HL-60 (cell line): ENCODE measurements at regions not wholly inside any gene's neighbourhood (a gene's known extent, or its start where the extent isn't known, plus 50 kb on each side); places are given as distances from the start of the nearest gene placed in this dataset.

Experiments
- DNase-seq, 2 experiments: peaks; one replicate each; pipeline ENCODE4 v3.0.0-alpha.2; 2010 to 2020; ENCODE audit warnings: low read depth in 1 of 2, low spot score in 1 of 2
- H3K27ac ChIP-seq: fragments of 250-450 bp; sonication (Bioruptor Pico); replicated peaks from 2 replicates; pipeline ENCODE4 v1.5.1; 2020; ENCODE audit warnings: mild to moderate bottlenecking, moderate library complexity
- H3K27me3 ChIP-seq: fragments of 250-450 bp; sonication (Bioruptor Pico); 2 replicates; pipeline ENCODE4 v1.5.1; 2021; ENCODE audit warnings: mild to moderate bottlenecking, moderate library complexity; ENCODE audit not compliant: insufficient read depth, poor library complexity, severe bottlenecking
- H3K4me3 ChIP-seq: replicated peaks from 2 replicates; pipeline ENCODE4 v1.5.1; 2011; ENCODE audit warnings: mild to moderate bottlenecking, control low read depth, low read length; ENCODE audit not compliant: insufficient read depth
- GABPA ChIP-seq: IDR thresholded peaks from 2 replicates; pipeline ENCODE4 v1.6.1; 2012; ENCODE audit warnings: low read depth
- POLR2AphosphoS5 ChIP-seq: IDR thresholded peaks from 2 replicates; pipeline ENCODE4 v1.6.1; 2012; ENCODE audit warnings: low read depth
- REST ChIP-seq: IDR thresholded peaks from 2 replicates; pipeline ENCODE4 v1.6.1; 2012; ENCODE audit warnings: low read depth; ENCODE audit not compliant: insufficient replicate concordance
- SPI1 ChIP-seq: IDR thresholded peaks from 2 replicates; pipeline ENCODE4 v1.6.1; 2012; ENCODE audit warnings: low read depth, mild to moderate bottlenecking, borderline replicate concordance
- TF ChIP-seq, protein P1 (sequence below): IDR thresholded peaks from one replicate; pipeline ENCODE4 v1.5.1; 2011; ENCODE audit warnings: low read length, control low read depth, inconsistent platforms; ENCODE audit not compliant: insufficient read depth

DNA sequence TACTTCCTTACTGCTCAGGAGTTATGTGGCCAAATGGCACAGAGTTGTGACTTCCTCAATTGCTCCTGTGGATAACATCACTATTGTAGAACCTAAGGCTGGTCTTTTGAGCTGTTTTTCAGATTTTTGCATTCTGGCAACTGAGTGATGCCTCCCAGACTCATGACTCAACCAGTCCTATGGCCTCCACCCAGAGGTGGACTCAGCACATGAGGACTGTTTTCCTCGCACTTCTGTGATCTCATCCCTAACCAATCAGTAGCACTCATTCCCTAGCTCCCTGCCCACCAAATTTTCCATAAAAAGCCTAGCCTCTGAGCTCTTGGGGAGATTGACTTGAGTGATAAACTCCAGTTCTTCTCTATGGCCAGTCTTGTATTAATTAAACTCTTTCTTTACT, 407.9 kb upstream of the TNP1 start:
- Histone ChIP-seq H3K4me3 (no peak overlapping the region), H3K27ac (no peak overlapping the region), H3K27me3 (no peaks in the 10 kb centered on the region)
- TF ChIP-seq SPI1 (no peak), POLR2AphosphoS5 (no peak), GABPA (no peak), REST (no peak)
- TF ChIP-seq, protein P1, sequence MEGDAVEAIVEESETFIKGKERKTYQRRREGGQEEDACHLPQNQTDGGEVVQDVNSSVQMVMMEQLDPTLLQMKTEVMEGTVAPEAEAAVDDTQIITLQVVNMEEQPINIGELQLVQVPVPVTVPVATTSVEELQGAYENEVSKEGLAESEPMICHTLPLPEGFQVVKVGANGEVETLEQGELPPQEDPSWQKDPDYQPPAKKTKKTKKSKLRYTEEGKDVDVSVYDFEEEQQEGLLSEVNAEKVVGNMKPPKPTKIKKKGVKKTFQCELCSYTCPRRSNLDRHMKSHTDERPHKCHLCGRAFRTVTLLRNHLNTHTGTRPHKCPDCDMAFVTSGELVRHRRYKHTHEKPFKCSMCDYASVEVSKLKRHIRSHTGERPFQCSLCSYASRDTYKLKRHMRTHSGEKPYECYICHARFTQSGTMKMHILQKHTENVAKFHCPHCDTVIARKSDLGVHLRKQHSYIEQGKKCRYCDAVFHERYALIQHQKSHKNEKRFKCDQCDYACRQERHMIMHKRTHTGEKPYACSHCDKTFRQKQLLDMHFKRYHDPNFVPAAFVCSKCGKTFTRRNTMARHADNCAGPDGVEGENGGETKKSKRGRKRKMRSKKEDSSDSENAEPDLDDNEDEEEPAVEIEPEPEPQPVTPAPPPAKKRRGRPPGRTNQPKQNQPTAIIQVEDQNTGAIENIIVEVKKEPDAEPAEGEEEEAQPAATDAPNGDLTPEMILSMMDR = no peak
- no peak for DNase-seq

- no peak overlapping the region for H3K4me3 ChIP-seq
- no peak for TF ChIP-seq SPI1
- no peak for TF ChIP-seq REST
- TF ChIP-seq, protein P1 = no peak
- TF ChIP-seq GABPA = no peak
- no peak for TF ChIP-seq POLR2AphosphoS5
- H3K27ac ChIP-seq = no peak overlapping the region
- no peaks in the 10 kb centered on the region for H3K27me3 ChIP-seq
- DNase-seq = no peak
Observed at GRCh38 chr2:217263756-217264155, 403.9 kb upstream of the TNP1 start.

DNA sequence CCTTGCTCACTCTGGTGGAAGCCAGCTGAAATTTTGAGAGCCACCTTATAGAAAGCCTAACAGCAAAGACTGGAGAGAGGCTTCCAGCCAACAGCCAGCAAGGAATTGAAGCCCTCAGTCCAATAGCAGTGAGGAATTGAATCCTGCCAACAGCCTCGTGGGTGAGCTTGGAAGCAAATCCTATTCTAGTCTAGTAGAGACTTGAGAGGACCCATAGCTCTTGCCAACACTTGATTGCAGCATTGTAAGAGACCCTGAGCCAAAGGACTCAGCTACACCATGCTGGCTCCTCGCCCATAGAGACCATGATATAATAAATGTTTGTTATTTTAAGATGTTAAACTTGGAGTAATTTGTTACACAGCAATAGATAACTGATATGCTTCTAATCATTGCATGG, 403.0 kb upstream of the TNP1 start:
- no peak for TF ChIP-seq REST
- no peak for TF ChIP-seq GABPA
- no peak for TF ChIP-seq SPI1
- TF ChIP-seq, protein P1 = no peak
- TF ChIP-seq POLR2AphosphoS5 = no peak
- Histone ChIP-seq H3K4me3 (no peak overlapping the region), H3K27me3 (no peaks in the 10 kb centered on the region), H3K27ac (no peak overlapping the region)
- DNase-seq = no peak
